PC-9 (cell line): ENCODE measurements at regions not wholly inside any gene's neighbourhood (a gene's known extent, or its start where the extent isn't known, plus 50 kb on each side); places are given as distances from the start of the nearest gene placed in this dataset.
"Not testable (repeated sequence)": the region's sequence is repeated elsewhere in the genome, so short reads cannot be mapped to it uniquely, and the experiment has no call there.

Source experiments
- BruUV-seq: library from RNA; stranded (reverse); fragments of 400-500 nt; replicated peaks from 2 replicates; lab custom pipeline; 2021; lab: Mats Ljungman, UMichigan
- CTCF ChIA-PET: fragments of 300-600 bp; sonication (Branson Sonifier 250); formaldehyde crosslinking; loops from one replicate; lab custom pipeline; 2022; ENCODE audit warnings: antibody characterized with exemption; lab: Charles Lee
- POLR2A ChIA-PET: fragments of 300-600 bp; sonication (Branson Sonifier 250); formaldehyde crosslinking; loops from one replicate; lab custom pipeline; 2022; ENCODE audit warnings: antibody characterized with exemption; ENCODE audit not compliant: unreplicated experiment; lab: Charles Lee
- DNase-seq, 2 experiments: peaks; one replicate each; pipeline versions ENCODE4 v3.0.0 to v3.0.0-alpha.2; 2015 to 2022; ENCODE audit warnings: mixed read lengths in 1 of 2
- H2AFZ ChIP-seq: fragments of 200-600 bp; sonication (generic); 2 replicates; pipeline ENCODE4 v1.8.1; 2017; ENCODE audit warnings: antibody characterized with exemption
- H3F3A ChIP-seq: fragments of 200-600 bp; sonication (generic); 2 replicates; pipeline ENCODE4 v1.8.1; 2017; ENCODE audit warnings: antibody characterized with exemption, mild to moderate bottlenecking, low read depth; ENCODE audit not compliant: insufficient read depth
- H3K27ac ChIP-seq: fragments of 200-600 bp; sonication (generic); 2 replicates; pipeline ENCODE4 v1.6.1; 2016; ENCODE audit warnings: mixed run types
- H3K27me3 ChIP-seq: fragments of 200-600 bp; sonication (generic); 2 replicates; pipeline ENCODE4 v1.6.1; 2016; ENCODE audit warnings: low read depth, mixed run types; ENCODE audit not compliant: insufficient read depth
- H3K36me3 ChIP-seq: fragments of 200-600 bp; sonication (generic); 2 replicates; pipeline ENCODE4 v1.6.1; 2016; ENCODE audit warnings: low read depth, mixed run types
- H3K4me1 ChIP-seq: fragments of 200-600 bp; sonication (generic); replicated peaks from 2 replicates; pipeline ENCODE4 v1.6.1; 2016; ENCODE audit warnings: mixed run types; ENCODE audit not compliant: insufficient read depth
- H3K4me2 ChIP-seq: fragments of 200-600 bp; sonication (generic); 2 replicates; pipeline ENCODE4 v1.6.1; 2017; ENCODE audit warnings: mixed run types
- H3K4me3 ChIP-seq: fragments of 200-600 bp; sonication (generic); 2 replicates; pipeline ENCODE4 v1.6.1; 2016; ENCODE audit warnings: mixed run types
- H3K79me2 ChIP-seq: fragments of 200-600 bp; sonication (generic); 2 replicates; pipeline ENCODE4 v1.6.1; 2017; ENCODE audit warnings: low read depth, mixed run types
- H3K9me2 ChIP-seq: fragments of 200-600 bp; sonication (generic); 2 replicates; pipeline ENCODE4 v1.8.1; 2017; ENCODE audit warnings: mild to moderate bottlenecking; ENCODE audit not compliant: insufficient read depth
- H3K9me3 ChIP-seq: fragments of 200-600 bp; sonication (generic); 2 replicates; pipeline ENCODE4 v1.8.1; 2016; ENCODE audit warnings: low read depth; ENCODE audit not compliant: insufficient read depth
- H4K20me1 ChIP-seq: fragments of 200-600 bp; sonication (generic); 2 replicates; pipeline ENCODE4 v1.8.1; 2017; ENCODE audit not compliant: insufficient read depth
- intact Hi-C: fragments of 100-400 bp; cut with micrococcal nuclease; formaldehyde crosslinking; loops from one replicate; pipeline ENCODE4 v1.10.0; 2022; ENCODE audit not compliant: unreplicated experiment

- H3K79me2 ChIP-seq, POLR2A ChIA-PET, CTCF ChIA-PET: not testable (repeated sequence)
These were observed 543.3 kb downstream of the PRIM2 start for GRCh38 chr6:57860481-57861315.

GRCh38 chr6:57870083-57870482 lies 552.7 kb downstream of the PRIM2 start:
- H3K27ac ChIP-seq, H3K9me2 ChIP-seq, H3K4me3 ChIP-seq, intact Hi-C loops, H2AFZ ChIP-seq, CTCF ChIA-PET, H3K79me2 ChIP-seq, H3K4me2 ChIP-seq, H3K9me3 ChIP-seq, H3K4me1 ChIP-seq, H3K27me3 ChIP-seq, H3K36me3 ChIP-seq, H4K20me1 ChIP-seq, BruUV-seq, POLR2A ChIA-PET, DNase-seq: not testable (repeated sequence)
- H3F3A ChIP-seq, result peaks cover 10% of the 10 kb centered on the region

More at GRCh38 chr6:57860481-57861315, 543.3 kb downstream of the PRIM2 start:
- H3K9me3 ChIP-seq, H2AFZ ChIP-seq, DNase-seq, H3K36me3 ChIP-seq, BruUV-seq, intact Hi-C loops, H4K20me1 ChIP-seq, H3K4me1 ChIP-seq, H3K4me3 ChIP-seq, H3K27me3 ChIP-seq, H3K9me2 ChIP-seq, H3F3A ChIP-seq, H3K4me2 ChIP-seq, H3K27ac ChIP-seq: not testable (repeated sequence)

- CTCF ChIA-PET, H4K20me1 ChIP-seq, H3K4me3 ChIP-seq, H3K36me3 ChIP-seq, H3K9me3 ChIP-seq, H3K27me3 ChIP-seq, H3K9me2 ChIP-seq, DNase-seq, H3K4me2 ChIP-seq, H3K4me1 ChIP-seq, BruUV-seq, H2AFZ ChIP-seq, POLR2A ChIA-PET, H3K27ac ChIP-seq, intact Hi-C loops, H3K79me2 ChIP-seq: not testable (repeated sequence)
- H3F3A ChIP-seq, result peaks cover 10% of the 10 kb centered on the region
These were observed 556.0 kb downstream of the PRIM2 start for GRCh38 chr6:57873424-57873823.

- H2AFZ ChIP-seq, H3K9me2 ChIP-seq, H3K4me2 ChIP-seq, intact Hi-C loops, H3K4me3 ChIP-seq, H3K27me3 ChIP-seq, H4K20me1 ChIP-seq, H3K4me1 ChIP-seq, H3K79me2 ChIP-seq, DNase-seq, H3K36me3 ChIP-seq, H3K27ac ChIP-seq, CTCF ChIA-PET, POLR2A ChIA-PET, BruUV-seq, H3K9me3 ChIP-seq: not testable (repeated sequence)
- peaks cover 10% of the 10 kb centered on the region for H3F3A ChIP-seq
These were observed 559.2 kb downstream of the PRIM2 start for GRCh38 chr6:57876659-57877058.

GRCh38 chr6:57877729-57878128 lies 560.3 kb downstream of the PRIM2 start:
- H3K4me2 ChIP-seq, H3K36me3 ChIP-seq, intact Hi-C loops, H3K9me2 ChIP-seq, H3K4me3 ChIP-seq, H3K9me3 ChIP-seq, H3K27me3 ChIP-seq, H3F3A ChIP-seq, H2AFZ ChIP-seq, BruUV-seq, H3K27ac ChIP-seq, DNase-seq, POLR2A ChIA-PET, H4K20me1 ChIP-seq, H3K4me1 ChIP-seq, H3K79me2 ChIP-seq, CTCF ChIA-PET: not testable (repeated sequence)

GRCh38 chr6:57878792-57879191 lies 561.4 kb downstream of the PRIM2 start:
- BruUV-seq, H3K27ac ChIP-seq, H3K4me2 ChIP-seq, POLR2A ChIA-PET, CTCF ChIA-PET, H3K79me2 ChIP-seq, intact Hi-C loops, H3K27me3 ChIP-seq, H3K36me3 ChIP-seq, H3K4me3 ChIP-seq, H3K9me2 ChIP-seq, DNase-seq, H3K9me3 ChIP-seq, H3F3A ChIP-seq, H2AFZ ChIP-seq, H3K4me1 ChIP-seq, H4K20me1 ChIP-seq: not testable (repeated sequence)

- POLR2A ChIA-PET, BruUV-seq, H3K36me3 ChIP-seq: not testable (repeated sequence)
These were observed 581.4 kb downstream of the PRIM2 start for GRCh38 chr6:57898850-57899249.

More at GRCh38 chr6:57898850-57899249, 581.4 kb downstream of the PRIM2 start:
- H3K4me1 ChIP-seq, H3K9me3 ChIP-seq, H3K27me3 ChIP-seq, H3F3A ChIP-seq, H3K4me3 ChIP-seq, H3K79me2 ChIP-seq, H2AFZ ChIP-seq, H3K4me2 ChIP-seq, intact Hi-C loops, H3K27ac ChIP-seq, DNase-seq, H3K9me2 ChIP-seq, H4K20me1 ChIP-seq, CTCF ChIA-PET: not testable (repeated sequence)
